ENCODE measurements at regions not wholly inside any gene's neighbourhood (a gene's known extent, or its start where the extent isn't known, plus 50 kb on each side); places are given as distances from the start of the nearest gene placed in this dataset.

DNA sequence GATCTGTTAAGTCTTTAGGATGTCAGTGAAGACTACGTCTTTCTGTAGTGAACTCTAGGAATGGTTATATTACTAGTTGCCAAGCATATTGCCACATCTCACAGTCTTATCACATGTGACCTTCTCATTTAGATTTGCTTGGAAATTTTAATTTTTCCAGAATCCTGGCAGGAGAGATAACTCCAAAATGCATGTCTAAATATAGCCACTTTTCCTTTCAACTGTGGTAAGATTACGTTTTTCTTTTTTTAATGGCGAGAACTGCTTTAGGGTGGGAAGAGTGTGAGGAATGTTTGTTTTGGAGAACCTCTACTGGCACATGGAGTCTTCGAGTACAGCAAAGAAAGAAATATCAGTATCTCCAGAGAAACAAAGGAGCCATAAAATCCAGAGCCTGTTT is 91.7 kb upstream of the ADAMTSL1 start:
- TF ChIP-seq, protein P1, sequence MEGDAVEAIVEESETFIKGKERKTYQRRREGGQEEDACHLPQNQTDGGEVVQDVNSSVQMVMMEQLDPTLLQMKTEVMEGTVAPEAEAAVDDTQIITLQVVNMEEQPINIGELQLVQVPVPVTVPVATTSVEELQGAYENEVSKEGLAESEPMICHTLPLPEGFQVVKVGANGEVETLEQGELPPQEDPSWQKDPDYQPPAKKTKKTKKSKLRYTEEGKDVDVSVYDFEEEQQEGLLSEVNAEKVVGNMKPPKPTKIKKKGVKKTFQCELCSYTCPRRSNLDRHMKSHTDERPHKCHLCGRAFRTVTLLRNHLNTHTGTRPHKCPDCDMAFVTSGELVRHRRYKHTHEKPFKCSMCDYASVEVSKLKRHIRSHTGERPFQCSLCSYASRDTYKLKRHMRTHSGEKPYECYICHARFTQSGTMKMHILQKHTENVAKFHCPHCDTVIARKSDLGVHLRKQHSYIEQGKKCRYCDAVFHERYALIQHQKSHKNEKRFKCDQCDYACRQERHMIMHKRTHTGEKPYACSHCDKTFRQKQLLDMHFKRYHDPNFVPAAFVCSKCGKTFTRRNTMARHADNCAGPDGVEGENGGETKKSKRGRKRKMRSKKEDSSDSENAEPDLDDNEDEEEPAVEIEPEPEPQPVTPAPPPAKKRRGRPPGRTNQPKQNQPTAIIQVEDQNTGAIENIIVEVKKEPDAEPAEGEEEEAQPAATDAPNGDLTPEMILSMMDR (conservative IDR thresholded peaks at IDR 0.05; ENCODE audit: low read depth, low read length), result no peak
- TF ChIP-seq EZH2 (IDR thresholded peaks at IDR 0.05; ENCODE audit: low read length, unreplicated experiment) (no peak), EZH2phosphoT487 (IDR thresholded peaks at IDR 0.05; ENCODE audit: borderline replicate concordance, low read length) (no peak)
